ENCODE measurements at regions not wholly inside any gene's neighbourhood (a gene's known extent, or its start where the extent isn't known, plus 50 kb on each side); places are given as distances from the start of the nearest gene placed in this dataset.
"Not testable (repeated sequence)": the region's sequence is repeated elsewhere in the genome, so short reads cannot be mapped to it uniquely, and the experiment has no call there.

- DNase-seq = no peak
Measured at GRCh38 chr5:45062044-45062443, 253.3 kb downstream of the MRPS30 start.

GRCh38 chr5:45081082-45081481, 272.3 kb downstream of the MRPS30 start:
- no peak for DNase-seq

DNA sequence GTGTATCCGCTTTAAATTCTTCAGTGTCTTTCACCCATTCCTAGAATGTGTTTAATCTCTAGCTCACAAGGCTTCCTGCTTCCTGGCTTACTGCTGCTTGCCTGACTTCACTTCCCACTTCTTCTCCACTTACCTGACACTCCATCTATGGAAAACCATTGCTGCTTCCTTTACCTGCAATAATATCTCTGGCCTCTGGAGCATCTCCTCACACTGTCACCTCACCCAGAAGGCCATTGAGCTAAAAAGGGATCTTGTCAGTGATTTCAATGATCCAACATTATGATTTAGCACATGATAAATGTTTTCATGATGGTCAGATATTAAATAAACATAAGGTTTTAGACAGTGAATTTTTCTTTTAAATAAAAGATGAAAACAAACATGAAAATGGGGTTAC, 281.1 kb downstream of the MRPS30 start:
- DNase-seq = no peak

DNA sequence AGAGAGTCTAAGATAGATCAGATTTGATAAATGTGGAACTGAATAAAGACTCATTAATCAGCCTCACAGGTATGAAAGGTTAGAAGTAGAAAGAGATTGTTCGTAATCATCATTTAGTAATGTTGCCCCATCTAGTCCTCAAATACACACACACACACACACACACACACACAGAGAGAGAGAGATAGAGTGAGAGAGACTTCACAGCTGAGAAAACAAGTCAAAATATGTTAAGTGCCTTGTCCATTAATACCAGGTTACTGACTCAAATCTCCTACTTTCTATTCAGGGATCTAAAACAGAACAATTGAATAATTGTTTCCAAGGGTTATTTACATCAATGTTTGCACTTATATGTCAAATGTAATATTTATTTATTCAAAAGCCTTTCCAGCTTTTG, 284.6 kb downstream of the MRPS30 start:
- DNase-seq = no peak

DNA sequence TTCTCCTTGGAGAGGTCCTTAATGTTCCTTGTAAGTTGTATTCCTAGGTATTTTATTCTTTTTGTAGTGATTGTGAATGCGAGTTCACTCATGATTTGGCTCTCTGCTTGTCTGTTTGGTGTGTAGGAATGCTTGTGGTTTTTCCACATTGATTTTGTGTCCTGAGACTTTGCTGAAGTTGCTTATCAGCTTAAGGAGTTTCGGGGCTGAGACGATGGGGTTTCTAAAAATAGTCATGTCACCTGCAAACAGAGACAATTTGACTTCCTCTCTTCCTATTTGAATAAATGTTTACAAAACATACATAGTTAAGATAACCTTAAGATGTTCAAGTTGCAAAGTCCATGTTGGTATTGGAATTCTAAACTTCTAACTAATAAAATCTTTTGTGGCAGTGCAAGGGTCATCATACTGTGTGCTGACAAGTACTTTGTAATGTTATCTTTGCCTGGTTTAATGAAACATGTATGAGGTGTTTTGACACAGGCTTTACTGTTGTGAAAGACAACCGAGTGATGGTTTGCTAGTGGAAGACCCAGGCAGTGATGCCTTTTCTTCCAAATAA, 286.2 kb downstream of the MRPS30 start:
- DNase-seq = no peak

GRCh38 chr5:45098483-45098882, 289.7 kb downstream of the MRPS30 start:
- no peak for DNase-seq

- no peak for DNase-seq
Measured at GRCh38 chr5:45101146-45101545, 292.4 kb downstream of the MRPS30 start.

- no peak for DNase-seq
Measured at GRCh38 chr5:45105491-45105994, 296.8 kb downstream of the MRPS30 start.

- DNase-seq = no peak
Measured at GRCh38 chr5:45109062-45109461, 300.3 kb downstream of the MRPS30 start.

GRCh38 chr5:45109636-45110035, 300.9 kb downstream of the MRPS30 start:
- no peak for DNase-seq

GRCh38 chr5:45110399-45110798, 301.7 kb downstream of the MRPS30 start:
- DNase-seq = no peak

- no peak for DNase-seq
Measured at GRCh38 chr5:45113726-45114125, 305.0 kb downstream of the MRPS30 start.

DNA sequence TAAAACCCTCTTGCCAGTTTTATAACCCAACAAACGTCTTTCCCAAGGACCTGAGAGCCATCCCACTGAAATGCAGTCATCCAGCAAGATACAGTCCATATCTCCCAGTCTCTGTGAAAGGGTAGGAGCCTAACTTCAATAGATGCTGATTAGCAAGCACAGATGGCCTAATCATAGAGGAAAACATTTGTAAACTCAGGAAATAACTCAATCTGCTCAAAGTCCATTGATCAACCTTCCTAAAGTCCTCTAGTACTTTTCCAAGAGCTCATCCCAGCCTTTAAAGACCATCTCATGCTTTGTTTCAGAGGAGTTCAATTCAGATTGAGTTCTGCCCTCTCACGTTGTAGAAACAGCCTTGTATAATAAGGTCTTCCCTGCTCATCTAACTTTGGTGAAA, 324.2 kb downstream of the MRPS30 start:
- DNase-seq = no peak

DNA sequence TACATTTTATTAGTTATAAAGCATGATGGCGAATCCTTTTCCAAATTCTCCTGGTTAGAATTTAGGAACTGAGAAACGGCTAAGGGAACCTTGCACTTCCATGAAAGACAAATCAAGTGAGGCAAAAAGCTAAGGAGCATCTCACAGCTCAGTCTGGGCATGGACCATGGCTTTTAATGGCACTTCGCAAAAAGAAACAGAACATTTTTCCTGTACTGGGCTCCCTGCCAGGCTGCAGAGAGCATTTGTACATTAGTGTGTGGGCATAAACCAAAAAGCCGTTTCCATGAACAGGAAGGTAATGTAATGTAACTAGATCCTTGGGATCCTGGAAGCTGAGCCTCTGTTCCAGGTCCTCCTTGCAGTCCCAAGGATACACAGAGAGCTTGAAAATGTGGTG, 354.2 kb downstream of the MRPS30 start:
- no peak for DNase-seq

GRCh38 chr5:45171563-45171962, 362.8 kb downstream of the MRPS30 start:
- no peak for DNase-seq

- not testable (repeated sequence) for DNase-seq
Measured at GRCh38 chr5:45172634-45173033, 363.9 kb downstream of the MRPS30 start.

DNA sequence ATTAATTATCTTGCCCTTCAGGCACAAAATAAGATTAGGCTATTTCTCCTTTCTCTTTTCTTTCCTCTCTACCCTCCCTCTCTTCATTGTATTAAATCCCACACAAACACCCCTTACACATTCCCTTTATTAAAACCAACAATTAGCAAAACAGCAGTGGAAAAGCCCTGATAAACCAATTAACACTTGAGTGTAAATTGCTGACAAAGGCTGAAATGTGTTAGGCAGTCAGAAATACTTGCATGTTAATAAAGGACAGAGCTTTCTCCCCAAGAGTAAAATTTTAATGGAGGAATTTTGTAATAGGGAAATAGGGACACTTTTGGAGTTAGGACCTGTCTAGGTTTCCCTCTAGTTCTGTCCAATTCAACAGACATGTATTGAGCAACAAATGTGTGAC, 370.9 kb downstream of the MRPS30 start:
- no peak for DNase-seq

DNA sequence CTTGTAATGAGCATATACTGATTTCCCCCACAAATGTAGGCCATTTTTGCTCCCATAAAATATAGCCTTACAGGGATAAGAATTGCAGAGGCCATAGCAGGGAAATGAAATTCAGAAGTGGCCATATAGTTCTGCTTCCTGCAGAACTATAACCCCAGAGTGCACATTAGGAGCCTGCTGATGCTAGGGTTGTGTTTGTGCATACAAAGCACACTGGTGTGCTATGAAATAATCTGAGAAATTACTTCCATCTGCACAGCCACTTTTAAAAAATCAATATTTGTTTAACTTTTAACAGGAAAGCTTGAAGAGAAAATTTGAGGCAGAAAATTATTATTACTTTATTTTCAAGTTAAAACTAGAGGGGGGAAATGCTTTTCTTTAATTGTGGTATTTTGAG, 380.3 kb downstream of the MRPS30 start:
- no peak for DNase-seq

- DNase-seq = no peak
Measured at GRCh38 chr5:45189481-45189880, 380.7 kb downstream of the MRPS30 start.

DNA sequence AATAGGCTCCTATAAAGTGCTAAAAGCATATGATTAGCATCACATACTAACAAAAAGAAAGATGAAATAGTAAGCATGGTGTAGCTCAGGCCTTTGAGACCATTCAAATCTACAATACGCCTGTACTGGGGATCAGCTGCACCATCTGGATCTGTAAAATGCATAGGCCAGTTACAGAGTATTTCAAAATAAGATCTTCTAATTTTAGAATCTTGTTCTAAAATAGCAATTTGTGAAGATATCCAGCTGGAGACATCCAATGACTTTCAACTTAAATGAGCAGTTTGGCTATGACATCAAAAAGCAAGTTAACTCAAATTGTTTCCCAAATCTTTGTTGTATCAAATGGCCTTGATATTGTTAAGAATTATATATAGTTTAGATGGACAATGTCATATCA, 386.3 kb downstream of the MRPS30 start:
- no peak for DNase-seq

Data from fibroblast of skin of right biceps (primary cell).